ENCODE measurements at regions not wholly inside any gene's neighbourhood (a gene's known extent, or its start where the extent isn't known, plus 50 kb on each side); places are given as distances from the start of the nearest gene placed in this dataset.

GRCh38 chr1:86226204-86226603, 69.6 kb upstream of the COL24A1 start:
- TF ChIP-seq POLR2A (IDR thresholded peaks at IDR 0.05) (no peak), CTCF (IDR thresholded peaks at IDR 0.05) (no peak)
